Smooth muscle cell (in vitro differentiated cells): ENCODE measurements at regions not wholly inside any gene's neighbourhood (a gene's known extent, or its start where the extent isn't known, plus 50 kb on each side); places are given as distances from the start of the nearest gene placed in this dataset.

Experiments
- DNase-seq: peaks from one replicate; lab custom pipeline; 2025; ENCODE audit not compliant: unreplicated experiment; lab: John Stamatoyannopoulos, UW
- H2AFZ ChIP-seq: fragments of 200-600 bp; sonication (generic); 2 replicates; pipeline ENCODE4 v1.6.0; 2016; ENCODE audit warnings: antibody characterized with exemption, low read depth, mild to moderate bottlenecking
- H3F3A ChIP-seq: fragments of 200-600 bp; sonication (generic); 2 replicates; pipeline ENCODE4 v1.6.0; 2017; ENCODE audit warnings: antibody characterized with exemption, low read depth
- H3K27ac ChIP-seq: fragments of 200-600 bp; sonication (generic); 2 replicates; pipeline ENCODE4 v1.5.1; 2016; ENCODE audit warnings: low read depth, mild to moderate bottlenecking
- H3K27me3 ChIP-seq: fragments of 200-600 bp; sonication (generic); 2 replicates; pipeline ENCODE4 v1.6.1; 2016; ENCODE audit warnings: low read depth, mild to moderate bottlenecking
- H3K36me3 ChIP-seq: fragments of 200-600 bp; sonication (generic); 2 replicates; pipeline ENCODE4 v1.5.1; 2016; ENCODE audit warnings: low read depth
- H3K4me1 ChIP-seq: fragments of 200-600 bp; sonication (generic); 2 replicates; pipeline ENCODE4 v1.5.1; 2016; ENCODE audit warnings: low read depth
- H3K4me2 ChIP-seq: fragments of 200-600 bp; sonication (generic); 2 replicates; pipeline ENCODE4 v1.6.0; 2016; ENCODE audit warnings: mild to moderate bottlenecking
- H3K4me3 ChIP-seq: fragments of 200-600 bp; sonication (generic); 2 replicates; pipeline ENCODE4 v1.5.1; 2016; ENCODE audit warnings: mild to moderate bottlenecking
- H3K79me2 ChIP-seq: fragments of 200-600 bp; sonication (generic); 2 replicates; pipeline ENCODE4 v1.6.0; 2016; ENCODE audit warnings: low read depth, mild to moderate bottlenecking
- H3K9ac ChIP-seq: fragments of 200-600 bp; sonication (generic); 2 replicates; pipeline ENCODE4 v1.6.0; 2016; ENCODE audit warnings: low read depth
- H3K9me3 ChIP-seq: fragments of 200-600 bp; sonication (generic); replicated peaks from 2 replicates; pipeline ENCODE4 v1.5.1; 2016; ENCODE audit warnings: low read depth
- H4K20me1 ChIP-seq: fragments of 200-600 bp; sonication (generic); 2 replicates; pipeline ENCODE4 v1.6.0; 2016; ENCODE audit warnings: low read depth
- WGBS: methylation state at CpG from one replicate; pipeline ENCODE4 v1.1.7; 2016; ENCODE audit warnings: low lambda C conversion rate; 5-methylcytosine and 5-hydroxymethylcytosine counted together
- TF ChIP-seq, protein P1 (sequence below): fragments of 200-600 bp; sonication (generic); IDR thresholded peaks from 2 replicates; pipeline ENCODE4 v1.5.1; 2017; ENCODE audit warnings: borderline replicate concordance, mild to moderate bottlenecking, antibody characterized with exemption; ENCODE audit not compliant: insufficient read depth, poor library complexity, severe bottlenecking

DNA sequence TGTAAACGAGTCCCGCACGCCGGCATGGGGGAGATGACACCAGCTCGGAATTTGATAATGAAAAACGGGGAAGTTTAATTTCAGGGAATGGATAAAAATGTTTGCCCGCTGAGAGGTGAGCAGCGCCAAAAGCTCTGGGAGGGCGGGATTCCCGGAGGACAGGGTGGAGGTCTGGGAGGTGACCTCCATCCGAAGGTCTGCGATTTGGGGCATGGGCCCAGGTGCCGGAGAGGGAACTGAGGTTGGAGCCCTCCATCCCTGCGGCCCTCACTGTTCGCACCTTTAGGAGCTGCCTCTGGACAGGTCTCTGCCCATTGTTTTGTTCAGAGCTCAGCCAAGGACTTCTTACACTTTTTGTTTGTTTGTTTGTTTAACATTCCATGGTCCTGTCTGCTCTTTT is 129.8 kb downstream of the URI1 start:
- WGBS, result 92% methylated on average over 15 of the region's 15 CpGs
- H3F3A ChIP-seq, result no peaks in the 10 kb centered on the region
- H3K27ac ChIP-seq, result no peak overlapping the region
- TF ChIP-seq, protein P1, sequence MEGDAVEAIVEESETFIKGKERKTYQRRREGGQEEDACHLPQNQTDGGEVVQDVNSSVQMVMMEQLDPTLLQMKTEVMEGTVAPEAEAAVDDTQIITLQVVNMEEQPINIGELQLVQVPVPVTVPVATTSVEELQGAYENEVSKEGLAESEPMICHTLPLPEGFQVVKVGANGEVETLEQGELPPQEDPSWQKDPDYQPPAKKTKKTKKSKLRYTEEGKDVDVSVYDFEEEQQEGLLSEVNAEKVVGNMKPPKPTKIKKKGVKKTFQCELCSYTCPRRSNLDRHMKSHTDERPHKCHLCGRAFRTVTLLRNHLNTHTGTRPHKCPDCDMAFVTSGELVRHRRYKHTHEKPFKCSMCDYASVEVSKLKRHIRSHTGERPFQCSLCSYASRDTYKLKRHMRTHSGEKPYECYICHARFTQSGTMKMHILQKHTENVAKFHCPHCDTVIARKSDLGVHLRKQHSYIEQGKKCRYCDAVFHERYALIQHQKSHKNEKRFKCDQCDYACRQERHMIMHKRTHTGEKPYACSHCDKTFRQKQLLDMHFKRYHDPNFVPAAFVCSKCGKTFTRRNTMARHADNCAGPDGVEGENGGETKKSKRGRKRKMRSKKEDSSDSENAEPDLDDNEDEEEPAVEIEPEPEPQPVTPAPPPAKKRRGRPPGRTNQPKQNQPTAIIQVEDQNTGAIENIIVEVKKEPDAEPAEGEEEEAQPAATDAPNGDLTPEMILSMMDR, result no peak
- DNase-seq, result no peak
- H4K20me1 ChIP-seq, result no peaks in the 10 kb centered on the region
- H3K9ac ChIP-seq, result no peak overlapping the region
- no peak overlapping the region for H3K4me3 ChIP-seq
- no peak overlapping the region for H2AFZ ChIP-seq
- H3K4me2 ChIP-seq, result no peak overlapping the region
- no peaks in the 10 kb centered on the region for H3K79me2 ChIP-seq
- H3K4me1 ChIP-seq, result peaks cover 23% of the 10 kb centered on the region
- H3K27me3 ChIP-seq, result peaks cover 5% of the 10 kb centered on the region
- H3K9me3 ChIP-seq, result no peaks in the 10 kb centered on the region
- no peaks in the 10 kb centered on the region for H3K36me3 ChIP-seq

DNA sequence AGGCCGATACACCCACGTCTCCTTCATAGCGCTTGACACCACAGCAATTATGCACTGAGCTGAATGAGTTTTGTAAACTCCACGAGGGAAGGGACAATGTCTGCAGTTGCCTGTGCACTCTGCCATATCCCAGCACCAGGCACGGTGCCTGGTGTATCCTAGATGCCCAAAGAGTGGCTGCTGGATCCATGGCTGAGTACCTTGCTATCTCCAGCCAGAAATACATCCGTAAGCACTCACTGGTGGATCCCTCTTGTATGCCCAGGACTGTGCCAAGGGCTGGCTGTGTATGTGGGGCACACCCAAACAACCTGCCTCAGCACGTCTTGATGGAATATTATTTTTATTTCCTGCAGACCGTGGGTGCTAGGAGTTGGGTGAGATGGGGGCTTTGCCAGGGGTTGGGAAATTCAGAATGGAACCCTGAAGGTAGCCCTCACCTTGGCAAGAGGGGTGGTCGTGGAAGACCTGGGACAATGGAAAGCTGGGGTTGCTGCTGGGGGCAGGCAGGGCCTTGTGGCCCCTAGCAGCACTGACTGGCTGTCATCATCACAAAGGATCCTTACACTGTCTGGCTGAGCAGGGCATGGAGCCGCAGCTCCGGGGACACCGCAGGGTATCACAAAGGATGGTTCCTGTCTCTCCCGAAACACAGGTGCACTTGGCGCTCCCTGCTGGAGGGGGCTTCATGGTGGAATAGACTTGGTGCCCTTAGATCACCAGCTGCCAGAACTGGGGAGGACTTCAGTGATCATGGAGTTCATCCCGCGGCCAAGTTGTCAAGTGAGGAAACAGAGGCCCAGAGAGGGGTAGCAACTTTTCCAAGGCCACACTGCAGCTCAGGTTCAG is 131.3 kb downstream of the URI1 start:
- no peaks in the 10 kb centered on the region for H3K36me3 ChIP-seq
- H3K4me2 ChIP-seq, result no peak overlapping the region
- H4K20me1 ChIP-seq, result no peaks in the 10 kb centered on the region
- 93% methylated on average over 16 of the region's 16 CpGs for WGBS
- no peak overlapping the region for H3K27ac ChIP-seq
- H3K9ac ChIP-seq, result no peak overlapping the region
- H3K27me3 ChIP-seq, result peaks cover 5% of the 10 kb centered on the region
- H3F3A ChIP-seq, result no peaks in the 10 kb centered on the region
- no peaks in the 10 kb centered on the region for H3K79me2 ChIP-seq
- peaks cover 23% of the 10 kb centered on the region for H3K4me1 ChIP-seq
- H3K4me3 ChIP-seq, result no peak overlapping the region
- no peak for DNase-seq
- no peaks in the 10 kb centered on the region for H3K9me3 ChIP-seq
- TF ChIP-seq, protein P1, result no peak
- no peak overlapping the region for H2AFZ ChIP-seq

DNA sequence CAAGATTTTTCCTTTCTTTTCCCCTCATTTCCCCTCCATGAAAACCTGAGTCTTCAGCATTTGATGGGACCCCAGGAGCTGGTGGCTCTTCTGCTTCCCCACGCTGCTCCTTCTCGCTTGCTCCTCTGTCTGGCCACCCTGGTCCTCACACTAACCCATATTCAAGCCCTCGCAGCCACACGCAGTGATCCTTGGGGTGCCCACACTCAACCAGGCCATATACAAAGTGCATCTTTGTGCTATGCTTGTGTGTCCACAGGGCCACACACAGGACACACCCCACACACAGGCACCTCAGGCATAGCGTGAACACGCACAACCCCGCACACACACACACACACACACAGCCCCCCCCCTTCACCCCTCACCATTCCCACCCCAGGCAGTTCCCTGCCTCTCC is 132.1 kb downstream of the URI1 start:
- Histone ChIP-seq H3K9me3 (no peaks in the 10 kb centered on the region), H3F3A (no peaks in the 10 kb centered on the region), H3K27ac (no peak overlapping the region), H3K4me2 (no peak overlapping the region), H4K20me1 (no peaks in the 10 kb centered on the region), H3K4me3 (no peak overlapping the region), H3K4me1 (peaks cover 23% of the 10 kb centered on the region), H3K79me2 (no peaks in the 10 kb centered on the region), H3K9ac (no peak overlapping the region), H2AFZ (no peak overlapping the region), H3K27me3 (peaks cover 5% of the 10 kb centered on the region), H3K36me3 (no peaks in the 10 kb centered on the region)
- no peak for DNase-seq
- TF ChIP-seq, protein P1, result no peak
- 95% methylated on average over 7 of the region's 7 CpGs for WGBS
